ENCODE measurements at regions not wholly inside any gene's neighbourhood (a gene's known extent, or its start where the extent isn't known, plus 50 kb on each side); places are given as distances from the start of the nearest gene placed in this dataset.

DNA sequence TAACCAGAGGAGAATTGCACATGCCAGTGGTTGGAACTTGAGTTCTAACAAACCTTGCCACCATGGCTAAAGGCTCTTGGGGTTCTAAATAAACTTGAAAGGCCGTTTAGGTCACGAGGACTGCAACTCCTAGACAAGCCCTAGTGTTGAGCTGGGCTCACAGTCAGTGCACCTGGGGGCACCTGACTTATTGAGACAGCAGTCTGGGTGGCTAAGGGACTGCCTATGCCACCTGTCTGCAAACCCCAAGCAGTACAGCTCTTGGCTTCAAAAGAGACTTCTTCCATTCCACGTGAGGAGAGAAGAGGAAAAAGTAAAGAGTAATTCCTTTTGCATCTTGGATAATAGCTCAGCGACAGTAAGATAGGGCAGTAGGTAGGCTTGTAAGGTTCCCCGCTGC lies 765.6 kb upstream of the FOXG1 start:
- TF ChIP-seq, protein P1, sequence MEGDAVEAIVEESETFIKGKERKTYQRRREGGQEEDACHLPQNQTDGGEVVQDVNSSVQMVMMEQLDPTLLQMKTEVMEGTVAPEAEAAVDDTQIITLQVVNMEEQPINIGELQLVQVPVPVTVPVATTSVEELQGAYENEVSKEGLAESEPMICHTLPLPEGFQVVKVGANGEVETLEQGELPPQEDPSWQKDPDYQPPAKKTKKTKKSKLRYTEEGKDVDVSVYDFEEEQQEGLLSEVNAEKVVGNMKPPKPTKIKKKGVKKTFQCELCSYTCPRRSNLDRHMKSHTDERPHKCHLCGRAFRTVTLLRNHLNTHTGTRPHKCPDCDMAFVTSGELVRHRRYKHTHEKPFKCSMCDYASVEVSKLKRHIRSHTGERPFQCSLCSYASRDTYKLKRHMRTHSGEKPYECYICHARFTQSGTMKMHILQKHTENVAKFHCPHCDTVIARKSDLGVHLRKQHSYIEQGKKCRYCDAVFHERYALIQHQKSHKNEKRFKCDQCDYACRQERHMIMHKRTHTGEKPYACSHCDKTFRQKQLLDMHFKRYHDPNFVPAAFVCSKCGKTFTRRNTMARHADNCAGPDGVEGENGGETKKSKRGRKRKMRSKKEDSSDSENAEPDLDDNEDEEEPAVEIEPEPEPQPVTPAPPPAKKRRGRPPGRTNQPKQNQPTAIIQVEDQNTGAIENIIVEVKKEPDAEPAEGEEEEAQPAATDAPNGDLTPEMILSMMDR (optimal IDR thresholded peaks at IDR 0.05 in 1 of 3, IDR thresholded peaks at IDR 0.05 in 1 of 3, conservative IDR thresholded peaks at IDR 0.05 in 1 of 3; ENCODE audit: extremely low read depth in 1 of 3, insufficient read depth in 2 of 3, low read length in 3 of 3) = no peak
- TF ChIP-seq EZH2 (IDR thresholded peaks at IDR 0.05; ENCODE audit: low read length) = no peak

All from keratinocyte (primary cell).